Smooth muscle cell of the brain vasculature (primary cell): ENCODE measurements at regions not wholly inside any gene's neighbourhood (a gene's known extent, or its start where the extent isn't known, plus 50 kb on each side); places are given as distances from the start of the nearest gene placed in this dataset.
"Not testable (repeated sequence)": the region's sequence is repeated elsewhere in the genome, so short reads cannot be mapped to it uniquely, and the experiment has no call there.

Source experiments
- DNase-seq: peaks from one replicate; pipeline ENCODE4 v3.0.0-alpha.2; 2012; ENCODE audit warnings: low read depth, low spot score

- no peak for DNase-seq
Observed at GRCh38 chr9:16052757-16053530, 500.1 kb downstream of the CCDC171 start.

DNA sequence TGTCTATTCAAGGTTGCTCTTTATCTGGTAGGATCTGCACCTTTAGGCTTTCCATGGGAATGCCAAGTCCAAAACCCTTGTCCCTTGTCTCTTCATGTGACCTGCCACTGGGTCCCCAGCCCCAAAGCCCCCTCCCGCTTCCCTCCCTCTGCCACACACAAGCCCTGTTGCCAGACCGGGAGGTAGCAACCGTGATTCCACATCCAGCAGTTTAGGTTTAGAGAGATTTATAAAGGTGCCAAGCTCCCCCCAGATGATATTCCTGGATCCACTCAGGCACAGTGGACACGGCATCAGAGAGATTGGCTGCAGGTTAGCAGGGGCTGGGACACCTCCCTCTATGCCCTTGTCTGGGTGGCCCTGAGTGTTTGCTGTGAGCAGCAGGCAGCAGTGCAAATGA lies 504.7 kb downstream of the CCDC171 start:
- DNase-seq: no peak

GRCh38 chr9:16058131-16058549 lies 505.3 kb downstream of the CCDC171 start:
- DNase-seq: no peak

DNA sequence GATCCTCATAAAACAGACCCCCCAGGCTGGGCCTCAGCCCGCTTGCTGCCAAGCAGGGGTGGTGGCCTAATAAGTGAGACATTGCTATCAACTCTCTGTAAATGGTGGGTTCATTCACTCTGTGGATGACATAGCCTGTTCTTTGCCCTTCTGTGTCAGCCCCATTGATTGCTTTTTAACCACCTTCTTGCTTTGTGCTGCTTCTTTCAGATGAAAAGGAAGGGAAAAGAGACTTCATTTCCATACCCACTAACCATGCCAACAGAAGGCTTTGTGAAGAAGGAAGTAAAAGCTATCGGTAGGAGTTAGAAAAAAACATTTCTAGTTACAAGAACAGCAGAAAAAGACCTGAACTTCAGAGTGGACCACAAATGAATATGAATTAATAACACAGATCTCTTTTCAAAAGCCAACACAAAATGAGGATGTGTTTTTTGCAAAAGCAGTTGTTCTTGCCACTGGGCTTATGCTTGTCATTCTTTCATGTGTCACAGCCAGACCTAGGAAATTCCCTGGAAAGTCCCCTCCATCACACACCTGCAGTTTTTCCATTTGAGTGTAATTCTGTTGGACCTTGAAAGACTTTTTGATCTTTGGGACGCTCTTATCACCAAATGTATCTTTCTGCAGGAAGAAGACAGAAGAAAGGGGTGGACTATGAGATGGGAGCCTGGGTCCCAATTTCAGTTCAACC lies 507.7 kb downstream of the CCDC171 start:
- no peak for DNase-seq

DNA sequence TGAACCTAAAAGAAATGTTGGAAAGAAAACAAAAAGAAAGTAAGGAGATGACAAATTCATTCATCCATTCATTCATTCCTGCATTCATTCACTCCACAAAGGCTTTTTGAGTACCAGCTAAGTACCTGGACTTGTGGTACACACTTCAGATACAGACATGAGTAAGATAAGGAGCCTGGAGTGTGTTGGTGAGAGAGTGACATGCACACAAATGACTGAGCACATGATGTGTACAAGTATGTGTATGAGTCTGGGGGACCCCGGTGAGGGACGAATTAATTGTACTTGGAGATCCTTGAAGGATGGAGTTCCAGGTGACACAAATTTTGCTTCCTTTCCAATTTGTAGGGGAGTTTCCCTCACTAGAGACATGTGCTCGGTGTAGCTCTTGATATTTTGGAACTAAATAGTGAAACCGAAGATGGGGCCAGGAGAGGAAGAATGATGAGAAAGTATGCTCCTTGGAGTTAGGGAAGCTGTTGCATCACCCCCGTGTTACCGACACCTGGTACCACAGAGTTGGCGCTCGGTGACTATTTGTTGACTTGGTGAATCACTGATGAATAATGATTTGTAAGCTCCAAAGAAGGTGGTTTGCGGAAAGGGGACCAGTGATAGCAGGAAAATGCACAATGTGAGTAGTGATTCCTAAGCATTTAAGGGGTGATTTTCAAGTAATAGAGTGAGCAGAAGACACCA lies 509.8 kb downstream of the CCDC171 start:
- DNase-seq: no peak

DNA sequence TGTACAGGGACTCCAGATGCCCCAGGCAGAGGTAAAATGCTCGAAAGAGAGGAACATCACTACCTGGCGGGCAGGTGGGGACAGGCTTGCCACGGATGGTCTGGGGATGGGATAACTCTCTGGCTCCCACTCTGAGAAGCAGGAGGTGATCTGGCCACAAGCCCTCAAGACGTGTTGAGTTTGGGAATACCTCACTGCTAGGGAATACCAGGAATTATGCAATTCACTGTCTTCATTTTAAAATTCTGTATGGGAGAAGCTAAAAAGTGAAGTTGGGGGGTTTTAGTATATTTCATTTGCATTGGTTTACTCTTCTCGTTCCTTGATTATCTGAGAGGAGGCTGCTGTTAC lies 510.4 kb downstream of the CCDC171 start:
- no peak for DNase-seq

DNA sequence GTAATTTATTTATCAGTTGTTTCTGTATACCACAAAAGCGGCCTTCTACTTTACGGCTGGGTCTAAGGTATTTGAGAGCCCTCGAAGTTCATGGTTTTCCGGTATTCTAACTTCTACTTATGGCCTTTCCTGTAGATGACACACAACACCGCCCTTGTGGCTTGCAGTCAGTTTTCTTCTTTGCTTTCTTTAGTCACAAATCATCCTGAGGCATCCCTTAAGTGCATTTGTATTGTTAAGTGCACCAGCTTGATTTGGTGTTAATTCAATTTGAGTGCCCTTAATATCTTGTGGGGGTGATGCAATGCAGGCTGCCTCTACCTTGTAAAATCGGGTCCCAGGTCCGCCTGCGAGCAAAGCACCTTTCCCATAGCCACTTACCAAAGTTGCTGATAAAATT lies 511.9 kb downstream of the CCDC171 start:
- DNase-seq: no peak

- not testable (repeated sequence) for DNase-seq
Observed at GRCh38 chr9:16066201-16066600, 513.4 kb downstream of the CCDC171 start.

DNA sequence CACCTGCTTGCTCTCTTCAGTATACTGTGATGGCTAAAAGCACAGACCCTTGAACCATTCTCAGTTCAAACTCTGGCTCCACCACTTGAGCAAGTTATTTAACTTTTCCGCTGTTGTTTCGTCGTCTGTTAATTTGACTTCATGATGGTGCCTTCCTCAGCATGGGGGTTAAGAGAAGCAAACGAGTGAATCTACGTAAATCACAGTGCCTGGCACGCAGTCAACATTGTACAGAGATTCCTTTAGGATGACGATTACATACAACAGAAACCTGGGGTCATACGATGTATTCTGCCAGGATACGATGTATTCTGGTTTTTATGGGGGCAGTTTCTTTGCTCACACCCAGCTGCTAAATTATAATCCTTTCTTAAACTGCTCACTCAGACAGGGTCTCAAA lies 515.6 kb downstream of the CCDC171 start:
- DNase-seq: no peak

- DNase-seq: no peak
Observed at GRCh38 chr9:16069249-16069648, 516.4 kb downstream of the CCDC171 start.

DNA sequence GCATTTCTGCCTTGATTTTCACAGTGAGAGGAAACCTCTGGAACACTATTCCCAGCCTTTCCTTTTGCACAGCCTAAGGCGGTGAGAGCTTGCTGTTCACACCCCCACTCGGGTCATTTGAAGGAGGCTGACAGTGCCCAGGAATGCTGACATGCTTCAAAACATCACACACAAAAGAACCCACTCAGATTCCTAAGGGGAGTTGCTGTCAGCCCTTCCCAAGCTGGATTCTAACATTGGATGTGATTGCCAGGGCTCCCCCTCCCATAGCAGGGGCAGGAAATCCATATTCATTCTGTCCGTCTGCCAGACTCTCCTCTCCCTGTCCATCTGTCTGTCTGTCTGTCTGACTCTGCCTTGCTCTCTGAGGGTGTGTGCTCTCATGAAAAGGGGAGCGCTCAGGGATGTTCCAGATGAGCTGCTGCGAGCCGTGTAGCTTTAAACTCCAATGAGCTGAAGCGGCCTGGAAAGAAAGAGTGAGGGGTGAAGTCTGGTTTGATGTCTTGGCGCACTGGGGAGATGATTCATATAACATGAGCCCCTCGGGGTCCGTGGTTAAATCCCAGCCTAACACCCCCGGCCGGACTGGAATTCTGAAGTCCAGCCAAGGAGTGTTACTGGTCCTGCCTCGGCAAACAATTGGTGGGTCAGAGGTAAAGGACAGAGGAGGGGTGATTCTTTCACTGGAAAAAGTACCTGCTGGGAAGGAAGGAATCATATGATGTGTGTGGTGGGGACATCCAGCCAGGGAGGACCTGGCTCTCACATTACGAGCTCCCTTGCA lies 517.0 kb downstream of the CCDC171 start:
- peak; percentile 84 for DNase-seq

DNA sequence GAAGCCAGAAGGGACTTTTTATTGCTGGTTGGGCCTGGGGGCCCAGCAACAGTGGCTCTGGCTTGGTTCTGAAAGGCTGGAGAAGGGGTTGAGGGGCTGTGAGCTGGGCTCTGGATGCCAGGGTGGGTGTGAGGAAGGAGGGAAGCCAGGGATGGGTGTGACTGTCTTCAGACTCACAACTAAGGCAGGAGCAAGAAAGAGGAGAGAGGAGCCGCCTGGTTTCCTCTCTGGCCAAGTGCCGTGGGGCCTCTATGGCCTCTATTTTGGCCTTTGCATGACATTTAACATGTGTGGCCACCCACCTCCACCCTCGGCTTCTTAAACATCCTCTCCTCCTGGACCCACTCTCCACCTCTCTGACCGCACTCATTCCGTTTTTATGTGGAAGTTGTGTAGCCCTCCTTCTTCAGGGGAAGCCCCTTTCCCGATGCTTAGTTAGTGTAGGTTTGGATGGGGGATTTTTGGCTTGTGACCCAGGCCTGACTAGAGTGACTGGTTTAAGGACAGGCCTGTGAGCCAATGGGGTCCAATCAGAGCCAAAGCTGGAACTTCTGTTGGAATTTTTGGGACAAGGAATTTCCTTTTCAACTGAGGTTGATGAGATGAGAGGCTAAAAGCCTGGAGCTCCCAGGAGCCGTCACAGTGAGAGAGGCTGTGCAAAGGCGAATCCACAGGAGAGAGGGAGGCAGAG lies 517.8 kb downstream of the CCDC171 start:
- no peak for DNase-seq

- no peak for DNase-seq
Observed at GRCh38 chr9:16071400-16071799, 518.6 kb downstream of the CCDC171 start.

DNA sequence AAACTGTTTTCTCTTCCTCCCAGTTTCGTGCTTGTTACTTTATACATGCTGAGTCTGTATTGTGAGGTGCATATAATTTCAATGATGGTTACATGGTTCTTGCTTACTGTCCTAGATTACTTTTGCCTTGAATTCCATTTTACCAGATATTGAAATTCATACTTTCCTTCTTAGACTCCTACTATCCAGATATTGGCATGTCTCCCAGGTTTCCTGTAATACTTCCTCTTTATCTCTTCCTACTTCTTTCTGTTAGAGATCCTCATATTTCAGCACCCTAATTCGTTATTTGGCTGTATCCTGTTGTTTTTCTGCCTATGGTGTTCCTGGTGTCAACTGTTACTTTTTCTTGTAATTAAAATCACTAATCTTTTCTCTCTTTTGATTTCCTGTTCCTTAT lies 522.1 kb downstream of the CCDC171 start:
- DNase-seq: no peak

- DNase-seq: no peak
Observed at GRCh38 chr9:16075696-16076095, 522.9 kb downstream of the CCDC171 start.

GRCh38 chr9:16076511-16076910 lies 523.7 kb downstream of the CCDC171 start:
- no peak for DNase-seq

DNA sequence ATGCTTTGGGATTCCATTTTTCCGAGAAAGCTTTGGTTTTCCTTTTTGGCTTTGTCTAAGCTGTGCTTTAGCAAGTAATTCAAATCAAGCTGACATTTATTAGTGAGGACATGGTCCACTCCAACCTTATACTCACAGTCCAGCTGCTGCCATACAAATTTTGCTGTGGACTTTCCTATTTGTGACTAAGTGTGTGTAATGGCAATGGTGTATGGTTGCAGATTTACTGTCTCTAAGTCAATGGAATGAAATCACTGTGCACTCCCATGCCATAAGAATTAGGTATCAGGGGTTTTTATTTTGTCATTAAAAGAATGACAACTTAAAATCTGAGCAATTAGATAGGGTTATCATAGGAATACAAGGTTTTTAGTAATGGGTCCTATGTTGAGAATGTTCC lies 530.0 kb downstream of the CCDC171 start:
- no peak for DNase-seq

DNA sequence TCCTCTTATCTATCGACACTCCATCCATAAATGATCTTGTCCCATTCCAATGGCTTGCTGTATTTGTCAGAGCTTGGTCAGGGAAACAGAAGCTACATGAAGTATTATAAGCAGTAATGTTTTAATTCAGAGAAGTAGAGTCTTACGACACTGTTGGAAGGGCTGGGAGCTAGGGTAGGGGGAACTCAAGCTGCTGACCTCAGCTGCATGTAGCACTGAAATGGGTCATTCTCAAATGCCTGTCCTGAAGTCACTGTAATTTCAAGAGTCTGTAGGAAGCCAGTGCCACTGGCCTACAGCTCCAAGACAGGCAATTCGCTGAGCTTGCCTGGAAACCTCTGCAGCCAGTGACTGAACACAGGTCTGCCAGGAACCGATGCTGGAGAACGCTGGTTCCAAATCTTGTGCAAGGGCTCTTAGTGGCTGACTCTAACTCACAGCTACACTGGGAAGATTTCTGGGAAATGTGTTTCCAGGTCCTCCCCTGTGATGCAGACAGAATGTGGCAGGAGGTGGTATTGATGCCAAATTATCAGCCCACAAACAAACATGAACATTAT lies 532.4 kb downstream of the CCDC171 start:
- no peak for DNase-seq

GRCh38 chr9:16090907-16091629 lies 538.2 kb downstream of the CCDC171 start:
- DNase-seq: no peak
